ENCODE measurements at regions not wholly inside any gene's neighbourhood (a gene's known extent, or its start where the extent isn't known, plus 50 kb on each side); places are given as distances from the start of the nearest gene placed in this dataset.

GRCh38 chr2:145558617-145559350 is 1038.9 kb upstream of the ZEB2 start:
- Histone ChIP-seq H3K27ac (ENCODE audit: low read length) (no peak overlapping the region), H3K27me3 (ENCODE audit: insufficient read depth, low read length) (no peaks in the 10 kb centered on the region), H3K4me1 (ENCODE audit: insufficient read depth, low read length) (no peaks in the 10 kb centered on the region; the same call in 1 of the 2 replicates), H3K9ac (ENCODE audit: low read depth, low read length) (no peak overlapping the region), H3K9me3 (ENCODE audit: insufficient read depth, low read depth, low read length) (no peaks in the 10 kb centered on the region), H3K36me3 (ENCODE audit: insufficient read depth, low read depth, low read length) (no peaks in the 10 kb centered on the region), H3K4me3 (ENCODE audit: low read length) (no peak overlapping the region)

GRCh38 chr2:145555360-145555759 is 1035.4 kb upstream of the ZEB2 start:
- Histone ChIP-seq H3K27ac (ENCODE audit: low read length) (no peak overlapping the region), H3K4me3 (ENCODE audit: low read length) (no peak overlapping the region), H3K9me3 (ENCODE audit: insufficient read depth, low read depth, low read length) (no peaks in the 10 kb centered on the region), H3K36me3 (ENCODE audit: insufficient read depth, low read depth, low read length) (no peaks in the 10 kb centered on the region), H3K9ac (ENCODE audit: low read depth, low read length) (no peak overlapping the region), H3K27me3 (ENCODE audit: insufficient read depth, low read length) (no peaks in the 10 kb centered on the region), H3K4me1 (ENCODE audit: insufficient read depth, low read length) (peaks cover 7% of the 10 kb centered on the region)

GRCh38 chr2:145551686-145552085 is 1031.8 kb upstream of the ZEB2 start:
- no peaks in the 10 kb centered on the region for H3K9me3 ChIP-seq (ENCODE audit: insufficient read depth, low read depth, low read length)
- H3K4me3 ChIP-seq (ENCODE audit: low read length), result no peak overlapping the region
- no peak overlapping the region for H3K27ac ChIP-seq (ENCODE audit: low read length)
- peaks cover 7% of the 10 kb centered on the region for H3K4me1 ChIP-seq (ENCODE audit: insufficient read depth, low read length)
- H3K27me3 ChIP-seq (ENCODE audit: insufficient read depth, low read length), result no peaks in the 10 kb centered on the region
- no peak overlapping the region for H3K9ac ChIP-seq (ENCODE audit: low read depth, low read length)
- H3K36me3 ChIP-seq (ENCODE audit: insufficient read depth, low read depth, low read length), result no peaks in the 10 kb centered on the region

DNA sequence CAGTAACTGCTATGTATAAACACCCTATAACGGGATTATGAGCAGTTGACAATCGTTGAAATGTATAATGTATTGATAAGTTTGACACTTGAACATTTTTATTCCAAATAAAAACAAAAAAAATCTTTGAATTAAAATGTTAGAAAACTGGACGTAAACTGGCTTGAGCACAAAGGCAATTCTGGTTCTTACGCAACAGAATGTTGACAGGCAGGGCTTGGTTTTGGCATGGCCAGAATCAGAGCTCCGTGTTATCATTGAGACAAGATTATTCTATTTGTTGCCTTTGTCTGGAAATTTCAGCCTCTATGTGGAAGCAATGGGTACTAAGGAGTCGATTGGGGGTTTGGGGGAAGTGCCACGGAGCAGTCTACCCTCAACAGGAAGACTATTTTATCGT is 1028.6 kb upstream of the ZEB2 start:
- no peak overlapping the region for H3K27ac ChIP-seq (ENCODE audit: low read length)
- H3K4me1 ChIP-seq (ENCODE audit: insufficient read depth, low read length), result peaks cover 7% of the 10 kb centered on the region
- H3K9ac ChIP-seq (ENCODE audit: low read depth, low read length), result no peak overlapping the region
- no peak overlapping the region for H3K4me3 ChIP-seq (ENCODE audit: low read length)
- H3K9me3 ChIP-seq (ENCODE audit: insufficient read depth, low read depth, low read length), result no peaks in the 10 kb centered on the region
- H3K36me3 ChIP-seq (ENCODE audit: insufficient read depth, low read depth, low read length), result no peaks in the 10 kb centered on the region
- H3K27me3 ChIP-seq (ENCODE audit: insufficient read depth, low read length), result no peaks in the 10 kb centered on the region

DNA sequence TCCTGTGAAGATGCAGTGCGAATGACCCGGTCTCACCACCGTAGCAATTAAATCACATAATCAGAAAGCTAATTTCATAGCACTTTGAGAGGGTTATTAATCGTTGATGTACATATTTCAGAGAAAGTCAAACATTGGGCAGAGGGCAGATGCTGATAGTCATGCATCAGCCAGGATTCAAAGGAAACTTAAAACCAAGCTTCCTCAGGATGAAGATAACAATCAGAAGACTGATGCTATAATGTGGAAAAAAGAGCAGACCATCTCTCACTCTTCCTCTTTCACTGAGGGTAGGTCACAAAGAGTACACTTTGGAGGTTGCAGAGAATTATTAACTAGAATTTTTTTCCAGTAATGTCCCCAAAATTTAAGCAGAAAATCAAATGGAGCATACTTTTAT is 1027.7 kb upstream of the ZEB2 start:
- H3K9ac ChIP-seq (ENCODE audit: low read depth, low read length), result no peak overlapping the region
- H3K4me1 ChIP-seq (ENCODE audit: insufficient read depth, low read length), result no peaks in the 10 kb centered on the region
- no peaks in the 10 kb centered on the region for H3K36me3 ChIP-seq (ENCODE audit: insufficient read depth, low read depth, low read length)
- no peak overlapping the region for H3K4me3 ChIP-seq (ENCODE audit: low read length)
- H3K27ac ChIP-seq (ENCODE audit: low read length), result no peak overlapping the region
- no peaks in the 10 kb centered on the region for H3K27me3 ChIP-seq (ENCODE audit: insufficient read depth, low read length)
- H3K9me3 ChIP-seq (ENCODE audit: insufficient read depth, low read depth, low read length), result no peaks in the 10 kb centered on the region

DNA sequence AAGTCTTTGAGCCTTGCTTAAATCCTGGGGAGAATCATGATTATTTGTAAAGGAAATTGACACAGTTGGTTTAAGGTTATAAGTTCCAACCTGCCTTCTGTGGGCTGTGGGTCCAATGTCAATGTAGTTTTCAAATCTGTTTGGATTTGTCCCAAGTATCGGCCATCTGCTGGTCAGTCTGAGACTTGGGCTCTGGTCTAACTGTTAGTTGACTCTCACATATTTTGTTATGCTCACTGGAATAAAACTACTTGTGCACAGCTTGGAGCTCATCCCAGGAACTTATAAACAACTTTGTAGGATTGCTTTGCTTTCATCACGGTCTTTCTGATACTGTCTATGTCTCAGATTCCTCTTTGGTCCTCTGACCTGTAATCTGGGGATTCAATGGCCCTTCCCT is 1026.2 kb upstream of the ZEB2 start:
- Histone ChIP-seq H3K9me3 (ENCODE audit: insufficient read depth, low read depth, low read length) (no peaks in the 10 kb centered on the region), H3K27me3 (ENCODE audit: insufficient read depth, low read length) (no peaks in the 10 kb centered on the region), H3K9ac (ENCODE audit: low read depth, low read length) (no peak overlapping the region), H3K36me3 (ENCODE audit: insufficient read depth, low read depth, low read length) (no peaks in the 10 kb centered on the region), H3K27ac (ENCODE audit: low read length) (no peak overlapping the region), H3K4me1 (ENCODE audit: insufficient read depth, low read length) (no peaks in the 10 kb centered on the region), H3K4me3 (ENCODE audit: low read length) (no peak overlapping the region)

DNA sequence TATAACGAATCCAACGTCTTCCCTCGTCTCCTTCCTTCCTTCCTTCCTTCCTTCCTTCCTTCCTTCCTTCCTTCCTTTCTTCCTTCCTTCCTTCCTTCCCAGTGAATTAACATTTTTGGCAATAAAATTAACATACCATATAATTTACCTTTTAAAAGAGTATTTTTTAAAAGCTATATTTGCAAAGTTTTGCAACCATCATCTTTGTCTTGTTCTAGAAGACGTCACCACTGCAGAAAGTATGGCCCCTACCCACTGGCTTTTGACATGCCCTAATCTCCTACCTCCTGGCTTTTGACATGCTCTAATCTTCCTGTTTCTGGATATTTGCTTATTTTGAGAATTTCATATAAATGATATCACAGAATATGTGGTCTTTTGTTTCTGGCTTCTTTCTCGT is 1023.9 kb upstream of the ZEB2 start:
- no peaks in the 10 kb centered on the region for H3K27me3 ChIP-seq (ENCODE audit: insufficient read depth, low read length)
- no peak overlapping the region for H3K9ac ChIP-seq (ENCODE audit: low read depth, low read length)
- no peak overlapping the region for H3K4me3 ChIP-seq (ENCODE audit: low read length)
- H3K4me1 ChIP-seq (ENCODE audit: insufficient read depth, low read length), result peaks cover 5% of the 10 kb centered on the region; the same call in 1 of the 2 replicates
- H3K27ac ChIP-seq (ENCODE audit: low read length), result no peak overlapping the region
- H3K36me3 ChIP-seq (ENCODE audit: insufficient read depth, low read depth, low read length), result no peaks in the 10 kb centered on the region
- H3K9me3 ChIP-seq (ENCODE audit: insufficient read depth, low read depth, low read length), result no peaks in the 10 kb centered on the region

DNA sequence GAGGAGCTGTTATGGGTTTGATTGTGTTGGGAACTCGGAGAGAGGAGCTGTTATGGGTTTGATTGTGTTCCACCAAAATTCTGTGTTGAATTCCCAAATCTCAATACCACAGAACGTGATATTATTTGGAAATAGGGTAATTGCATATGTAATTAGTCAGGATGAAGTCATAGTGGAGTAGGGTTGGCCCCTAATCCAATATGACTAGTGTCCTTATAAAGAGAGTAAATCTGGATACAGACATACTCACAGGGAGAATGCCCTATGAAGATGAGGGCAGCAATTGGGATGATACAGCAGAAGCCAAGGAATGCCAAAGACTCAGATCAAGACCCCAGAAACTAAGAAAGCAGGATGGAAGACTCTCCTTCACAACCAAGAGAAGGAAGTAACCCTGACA is 1023.2 kb upstream of the ZEB2 start:
- Histone ChIP-seq H3K27ac (ENCODE audit: low read length) (no peak overlapping the region), H3K9ac (ENCODE audit: low read depth, low read length) (no peak overlapping the region), H3K27me3 (ENCODE audit: insufficient read depth, low read length) (no peaks in the 10 kb centered on the region), H3K4me1 (ENCODE audit: insufficient read depth, low read length) (peaks cover 8% of the 10 kb centered on the region; the same call in 1 of the 2 replicates), H3K4me3 (ENCODE audit: low read length) (no peak overlapping the region), H3K9me3 (ENCODE audit: insufficient read depth, low read depth, low read length) (no peaks in the 10 kb centered on the region), H3K36me3 (ENCODE audit: insufficient read depth, low read depth, low read length) (no peaks in the 10 kb centered on the region)

DNA sequence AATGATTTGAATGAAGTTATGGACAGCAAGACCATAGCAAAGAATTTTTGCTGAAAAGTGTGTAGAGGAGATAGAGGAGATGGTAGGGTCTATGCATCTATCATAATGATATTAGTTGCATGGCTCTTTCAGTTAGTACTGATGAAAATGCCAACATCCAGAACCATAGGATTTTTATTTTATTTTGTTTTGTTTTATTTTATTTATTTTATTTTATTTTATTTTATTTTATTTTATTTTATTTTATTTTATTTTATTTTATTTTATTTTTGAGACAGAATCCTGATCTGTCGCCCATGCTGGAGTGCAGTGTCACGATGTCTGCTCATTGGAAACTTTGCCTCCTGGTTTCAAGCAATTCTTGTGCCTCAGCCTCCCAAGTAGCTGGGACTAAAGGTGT is 1021.1 kb upstream of the ZEB2 start:
- no peaks in the 10 kb centered on the region for H3K27me3 ChIP-seq (ENCODE audit: insufficient read depth, low read length)
- H3K9me3 ChIP-seq (ENCODE audit: insufficient read depth, low read depth, low read length), result no peaks in the 10 kb centered on the region
- H3K4me1 ChIP-seq (ENCODE audit: insufficient read depth, low read length), result peaks cover 8% of the 10 kb centered on the region; the same call in 1 of the 2 replicates
- H3K27ac ChIP-seq (ENCODE audit: low read length), result no peak overlapping the region
- no peak overlapping the region for H3K9ac ChIP-seq (ENCODE audit: low read depth, low read length)
- H3K4me3 ChIP-seq (ENCODE audit: low read length), result no peak overlapping the region
- H3K36me3 ChIP-seq (ENCODE audit: insufficient read depth, low read depth, low read length), result no peaks in the 10 kb centered on the region

- H3K27me3 ChIP-seq (ENCODE audit: insufficient read depth, low read length), result no peaks in the 10 kb centered on the region
- no peak overlapping the region for H3K9ac ChIP-seq (ENCODE audit: low read depth, low read length)
- H3K27ac ChIP-seq (ENCODE audit: low read length), result no peak overlapping the region
- no peaks in the 10 kb centered on the region for H3K9me3 ChIP-seq (ENCODE audit: insufficient read depth, low read depth, low read length)
- H3K36me3 ChIP-seq (ENCODE audit: insufficient read depth, low read depth, low read length), result no peaks in the 10 kb centered on the region
- no peak overlapping the region for H3K4me3 ChIP-seq (ENCODE audit: low read length)
- peaks cover 8% of the 10 kb centered on the region; the same call in 1 of the 2 replicates for H3K4me1 ChIP-seq (ENCODE audit: insufficient read depth, low read length)
Measured at GRCh38 chr2:145538661-145539350, 1018.9 kb upstream of the ZEB2 start.

GRCh38 chr2:145530653-145531052 is 1010.7 kb upstream of the ZEB2 start:
- no peaks in the 10 kb centered on the region for H3K4me1 ChIP-seq (ENCODE audit: insufficient read depth, low read length)
- no peak overlapping the region for H3K4me3 ChIP-seq (ENCODE audit: low read length)
- H3K9ac ChIP-seq (ENCODE audit: low read depth, low read length), result no peak overlapping the region
- no peak overlapping the region for H3K27ac ChIP-seq (ENCODE audit: low read length)
- H3K27me3 ChIP-seq (ENCODE audit: insufficient read depth, low read length), result no peaks in the 10 kb centered on the region
- no peaks in the 10 kb centered on the region for H3K9me3 ChIP-seq (ENCODE audit: insufficient read depth, low read depth, low read length)
- no peaks in the 10 kb centered on the region for H3K36me3 ChIP-seq (ENCODE audit: insufficient read depth, low read depth, low read length)

DNA sequence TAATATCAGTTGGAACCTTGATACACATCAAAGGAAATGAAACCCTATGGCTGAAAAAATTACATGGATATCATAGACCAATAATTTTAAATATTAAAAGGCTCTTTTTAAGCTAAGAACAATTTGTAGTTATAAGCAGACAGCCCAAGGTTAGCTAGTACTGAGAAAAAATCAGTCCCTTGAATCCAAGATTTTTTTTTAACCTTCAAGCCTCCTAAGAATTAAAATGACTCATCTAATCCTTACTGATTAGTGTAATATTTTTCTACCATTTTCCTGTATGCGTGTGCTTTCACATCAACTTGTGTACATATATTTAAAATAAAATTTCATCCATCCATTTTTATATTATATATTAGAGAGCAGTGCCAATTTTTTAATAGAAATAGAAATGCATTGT is 1004.9 kb upstream of the ZEB2 start:
- H3K9me3 ChIP-seq (ENCODE audit: insufficient read depth, low read depth, low read length), result no peaks in the 10 kb centered on the region
- H3K4me1 ChIP-seq (ENCODE audit: insufficient read depth, low read length), result no peaks in the 10 kb centered on the region
- H3K4me3 ChIP-seq (ENCODE audit: low read length), result no peak overlapping the region
- H3K27ac ChIP-seq (ENCODE audit: low read length), result no peak overlapping the region
- H3K9ac ChIP-seq (ENCODE audit: low read depth, low read length), result no peak overlapping the region
- no peaks in the 10 kb centered on the region for H3K27me3 ChIP-seq (ENCODE audit: insufficient read depth, low read length)
- no peaks in the 10 kb centered on the region for H3K36me3 ChIP-seq (ENCODE audit: insufficient read depth, low read depth, low read length)
